H1 (cell line): ENCODE measurements at regions not wholly inside any gene's neighbourhood (a gene's known extent, or its start where the extent isn't known, plus 50 kb on each side); places are given as distances from the start of the nearest gene placed in this dataset.

Source experiments
- CTCF ChIA-PET: fragments of 300-600 bp; sonication (Branson Sonifier 250); formaldehyde crosslinking; loops from one replicate; lab custom pipeline; 2021; ENCODE audit not compliant: partially characterized antibody; lab: Charles Lee
- POLR2A ChIA-PET: fragments of 300-600 bp; sonication (Branson Sonifier 250); formaldehyde crosslinking; loops from one replicate; lab custom pipeline; 2021; ENCODE audit warnings: inconsistent platforms; ENCODE audit not compliant: partially characterized antibody; lab: Charles Lee
- DNase-seq, 2 experiments: peaks; one replicate each; pipeline versions ENCODE4 v3.0.0 to v3.0.0-alpha.2; 2010 to 2022; ENCODE audit warnings: low spot score in 2 of 2, low read depth in 1 of 2, mixed read lengths in 1 of 2
- FAIRE-seq: peaks from 2 replicates; lab custom pipeline; 2011; peaks lifted over from hg19 to GRCh38; lab: Jason Lieb, UNC
- H2AFZ ChIP-seq: 2 replicates; pipeline ENCODE4 v1.8.1; 2012; ENCODE audit warnings: low read length, inconsistent platforms
- H2AK5ac ChIP-seq: 2 replicates; pipeline ENCODE4 v1.6.1; 2013; ENCODE audit warnings: low read depth, low read length
- H2BK120ac ChIP-seq: replicated peaks from 2 replicates; pipeline ENCODE3; 2013; ENCODE audit warnings: low read depth, low read length, inconsistent platforms
- H2BK12ac ChIP-seq: 2 replicates; pipeline ENCODE4 v1.6.1; 2013; ENCODE audit warnings: low read depth, low read length
- H2BK15ac ChIP-seq: 2 replicates; pipeline ENCODE4 v1.6.1; 2013; ENCODE audit warnings: low read length
- H2BK20ac ChIP-seq: 2 replicates; pipeline ENCODE4 v1.6.1; 2013; ENCODE audit warnings: low read length
- H2BK5ac ChIP-seq: 2 replicates; pipeline ENCODE4 v1.6.1; 2013; ENCODE audit warnings: low read depth, low read length
- H3K14ac ChIP-seq: 2 replicates; pipeline ENCODE4 v1.6.1; 2013; ENCODE audit warnings: inconsistent platforms; ENCODE audit not compliant: insufficient read length
- H3K18ac ChIP-seq: 2 replicates; pipeline ENCODE4 v1.6.1; 2013; ENCODE audit warnings: low read length; ENCODE audit errors: extremely low read depth
- H3K23ac ChIP-seq: 2 replicates; pipeline ENCODE4 v1.6.1; 2013; ENCODE audit warnings: inconsistent platforms; ENCODE audit not compliant: insufficient read length
- H3K23me2 ChIP-seq: 2 replicates; pipeline ENCODE4 v1.6.1; 2013; ENCODE audit warnings: low read depth, low read length
- H3K27ac ChIP-seq: 2 replicates; pipeline ENCODE4 v1.6.1; 2011; ENCODE audit warnings: low read depth, low read length, inconsistent platforms
- H3K27me3 ChIP-seq, 4 experiments: replicated peaks in 1 of 4; 1 replicate in 1 of 4; 2 replicates in 3 of 4; pipeline versions ENCODE4 v1.6.1 to v1.8.1; 2011 to 2013; ENCODE audit warnings: low read length in 3 of 4, mild to moderate bottlenecking in 3 of 4, inconsistent platforms in 2 of 4, mixed read lengths in 2 of 4, moderate library complexity in 1 of 4; ENCODE audit not compliant: control insufficient read depth in 3 of 4, insufficient read depth in 3 of 4; ENCODE audit errors: extremely low read depth in 1 of 4
- H3K36me3 ChIP-seq, 4 experiments: 2 replicates each; pipeline versions ENCODE4 v1.6.1 to v1.8.1; 2011 to 2013; ENCODE audit warnings: mild to moderate bottlenecking in 4 of 4, low read length in 3 of 4, moderate library complexity in 2 of 4, control low read depth in 1 of 4, inconsistent platforms in 1 of 4; ENCODE audit not compliant: insufficient read depth in 4 of 4, control insufficient read depth in 2 of 4
- H3K4ac ChIP-seq: replicated peaks from 2 replicates; pipeline ENCODE3; 2013; ENCODE audit warnings: low read length, low read depth, mixed read lengths, inconsistent platforms; ENCODE audit not compliant: insufficient read length
- H3K4me1 ChIP-seq, 4 experiments: replicated peaks in 1 of 4; 1 replicate in 1 of 4; 2 replicates in 3 of 4; pipeline versions ENCODE4 v1.6.1 to v1.8.1; 2011 to 2013; ENCODE audit warnings: low read length in 3 of 4, inconsistent platforms in 2 of 4, mixed read lengths in 1 of 4; ENCODE audit not compliant: insufficient read depth in 4 of 4, control insufficient read depth in 3 of 4
- H3K4me2 ChIP-seq, 2 experiments: 2 replicates each; pipeline versions ENCODE4 v1.6.1 to v1.8.1; 2011 to 2013; ENCODE audit warnings: low read depth in 2 of 2, low read length in 2 of 2, control low read depth in 1 of 2, inconsistent platforms in 1 of 2, mild to moderate bottlenecking in 1 of 2; ENCODE audit not compliant: insufficient read depth in 1 of 2
- H3K4me3 ChIP-seq, 4 experiments: fragments of 200-600, 300-600 bp in 1 of 4; sonication (generic), shearing (Covaris generic), sonication (Bioruptor Twin) in 1 of 4; 2 replicates each; pipeline versions ENCODE4 v1.5.1 to v1.8.1; 2011 to 2016; ENCODE audit warnings: low read length in 4 of 4, low read depth in 3 of 4, control low read depth in 2 of 4, inconsistent platforms in 2 of 4, mild to moderate bottlenecking in 2 of 4, mixed read lengths in 1 of 4, moderate library complexity in 1 of 4; ENCODE audit not compliant: insufficient read depth in 2 of 4; ENCODE audit errors: extremely low read depth in 1 of 4
- H3K56ac ChIP-seq: replicated peaks from 2 replicates; pipeline ENCODE3; 2013; ENCODE audit warnings: low read depth, mild to moderate bottlenecking, mixed read lengths, low read length, inconsistent platforms; ENCODE audit not compliant: insufficient read length
- H3K79me1 ChIP-seq: 2 replicates; pipeline ENCODE4 v1.6.1; 2013; ENCODE audit warnings: low read depth, low read length, control low read depth
- H3K79me2 ChIP-seq, 2 experiments: 2 replicates each; pipeline versions ENCODE4 v1.6.1 to v1.8.1; 2012 to 2013; ENCODE audit warnings: low read length in 2 of 2, mild to moderate bottlenecking in 2 of 2, inconsistent platforms in 1 of 2; ENCODE audit not compliant: insufficient read depth in 2 of 2, control insufficient read depth in 1 of 2
- H3K9ac ChIP-seq, 4 experiments: replicated peaks in 1 of 4; 1 replicate in 1 of 4; 2 replicates in 3 of 4; pipeline versions ENCODE4 v1.6.1 to v1.8.1; 2011 to 2013; ENCODE audit warnings: low read depth in 3 of 4, low read length in 3 of 4, control low read depth in 2 of 4, mild to moderate bottlenecking in 2 of 4, moderate library complexity in 2 of 4, inconsistent platforms in 1 of 4; ENCODE audit errors: extremely low read depth in 1 of 4
- H3K9me3 ChIP-seq, 2 experiments: 2 replicates each; pipeline versions ENCODE4 v1.6.1 to v1.8.1; 2012 to 2013; ENCODE audit warnings: mild to moderate bottlenecking in 2 of 2, moderate library complexity in 2 of 2, control low read depth in 1 of 2, inconsistent platforms in 1 of 2, low read depth in 1 of 2, low read length in 1 of 2, mixed read lengths in 1 of 2; ENCODE audit not compliant: insufficient read depth in 2 of 2
- H4K20me1 ChIP-seq, 2 experiments: replicated peaks in 1 of 2; 2 replicates each; pipeline versions ENCODE3 to v1.8.1; 2011 to 2013; ENCODE audit warnings: inconsistent platforms in 2 of 2, low read length in 2 of 2, mild to moderate bottlenecking in 1 of 2; ENCODE audit not compliant: insufficient read depth in 2 of 2, control insufficient read depth in 1 of 2
- H4K5ac ChIP-seq: 2 replicates; pipeline ENCODE4 v1.6.1; 2013; ENCODE audit warnings: low read length, low read depth, mixed read lengths, inconsistent platforms; ENCODE audit not compliant: insufficient read length
- H4K8ac ChIP-seq: 2 replicates; pipeline ENCODE4 v1.8.0; 2013; ENCODE audit warnings: mild to moderate bottlenecking, moderate library complexity, low read length, inconsistent platforms; ENCODE audit not compliant: insufficient read depth; ENCODE audit errors: extremely low read depth
- H4K91ac ChIP-seq: replicated peaks from 2 replicates; pipeline ENCODE3; 2013; ENCODE audit warnings: low read length, mixed read lengths, inconsistent platforms; ENCODE audit not compliant: insufficient read length
- E2F6 ChIP-seq: IDR thresholded peaks from 2 replicates; pipeline ENCODE4 v1.6.1; 2012; ENCODE audit warnings: inconsistent platforms
- RXRA ChIP-seq: IDR thresholded peaks from 2 replicates; pipeline ENCODE4 v1.6.1; 2011; ENCODE audit warnings: low read depth, mild to moderate bottlenecking, low read length, moderate library complexity; ENCODE audit not compliant: insufficient read depth
- TAF1 ChIP-seq: IDR thresholded peaks from 2 replicates; pipeline ENCODE4 v1.6.1; 2011; ENCODE audit warnings: mild to moderate bottlenecking, low read depth, low read length
- TCF12 ChIP-seq: IDR thresholded peaks from 2 replicates; pipeline ENCODE4 v1.6.1; 2011; ENCODE audit warnings: low read depth, mild to moderate bottlenecking, low read length
- WGBS, 2 experiments: shearing (Covaris generic) in 1 of 2; methylation state at CpG; one replicate each; pipeline versions ENCODE4 v1.1.6 to v1.1.7; 2013 to 2015; ENCODE audit warnings: low lambda C conversion rate in 2 of 2, mixed read lengths in 2 of 2, inconsistent platforms in 1 of 2, low coverage in 1 of 2, missing lambda C conversion rate in 1 of 2; ENCODE audit not compliant: insufficient replicate concordance in 2 of 2, insufficient coverage in 1 of 2, insufficient read length in 1 of 2; ENCODE audit errors: extremely low coverage in 1 of 2, missing lambda C conversion rate in 1 of 2; 5-methylcytosine and 5-hydroxymethylcytosine counted together
- TF ChIP-seq, protein P1 (sequence below): IDR thresholded peaks from 2 replicates; pipeline ENCODE4 v1.6.1; 2012; ENCODE audit warnings: inconsistent platforms

GRCh38 chr5:113984928-113985327 lies 376.9 kb upstream of the KCNN2 start:
- H3K79me1 ChIP-seq, result no peaks in the 10 kb centered on the region
- H2BK15ac ChIP-seq, result no peak overlapping the region
- no peaks in the 10 kb centered on the region for H3K79me2 ChIP-seq
- H2AFZ ChIP-seq, result no peak overlapping the region
- H3K4ac ChIP-seq, result no peak overlapping the region
- no peaks in the 10 kb centered on the region for H3K9me3 ChIP-seq
- H4K5ac ChIP-seq, result no peak overlapping the region
- H3K4me3 ChIP-seq, result no peak overlapping the region
- no peak overlapping the region for H4K8ac ChIP-seq
- H4K91ac ChIP-seq, result no peak overlapping the region
- H3K14ac ChIP-seq, result no peak overlapping the region
- H2BK20ac ChIP-seq, result no peak overlapping the region
- no peaks in the 10 kb centered on the region for H4K20me1 ChIP-seq
- no peaks in the 10 kb centered on the region for H3K36me3 ChIP-seq
- H3K9ac ChIP-seq, result no peak overlapping the region
- H3K27me3 ChIP-seq, result no peaks in the 10 kb centered on the region
- H2BK120ac ChIP-seq, result no peak overlapping the region
- no peak for FAIRE-seq
- POLR2A ChIA-PET, result no interaction called here
- H3K23me2 ChIP-seq, result no peaks in the 10 kb centered on the region
- 96% methylated on average over 2 of the region's 2 CpGs; no CpG with 5 or more reads in 1 of the 2 experiments for WGBS, 2 experiments
- DNase-seq, result no peak
- no peak overlapping the region for H3K4me2 ChIP-seq
- H2BK12ac ChIP-seq, result no peak overlapping the region
- no peak overlapping the region for H3K27ac ChIP-seq
- no peaks in the 10 kb centered on the region for H3K4me1 ChIP-seq
- H2AK5ac ChIP-seq, result no peak overlapping the region
- H2BK5ac ChIP-seq, result no peak overlapping the region
- no peak overlapping the region for H3K23ac ChIP-seq
- CTCF ChIA-PET, result interaction anchor here (1.4 to 1.6 kb wide), 2 partner anchors 178 to 302 kb away, joined by 4 to 7 read pairs; no protein-coding TSS in a partner anchor
- no peak overlapping the region for H3K56ac ChIP-seq
- no peak overlapping the region for H3K18ac ChIP-seq
- TF ChIP-seq RXRA (no peak), TAF1 (no peak), TCF12 (no peak), E2F6 (no peak)
- TF ChIP-seq, protein P1, sequence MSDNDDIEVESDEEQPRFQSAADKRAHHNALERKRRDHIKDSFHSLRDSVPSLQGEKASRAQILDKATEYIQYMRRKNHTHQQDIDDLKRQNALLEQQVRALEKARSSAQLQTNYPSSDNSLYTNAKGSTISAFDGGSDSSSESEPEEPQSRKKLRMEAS, result no peak
